SU-DHL-6 (cell line): ENCODE measurements at regions not wholly inside any gene's neighbourhood (a gene's known extent, or its start where the extent isn't known, plus 50 kb on each side); places are given as distances from the start of the nearest gene placed in this dataset.

Experiments used
- CTCF ChIP-seq: fragments of 200-600 bp; sonication (generic); IDR thresholded peaks from one replicate; pipeline ENCODE4 v1.5.1; 2017; ENCODE audit warnings: antibody characterized with exemption, mild to moderate bottlenecking, low read length, moderate library complexity; ENCODE audit not compliant: insufficient read depth, poor library complexity, severe bottlenecking
- EZH2phosphoT487 ChIP-seq: fragments of 200-600 bp; sonication (generic), shearing (Covaris generic); conservative IDR thresholded peaks from 2 replicates; pipeline ENCODE4 v1.6.1; 2018; ENCODE audit warnings: mild to moderate bottlenecking, antibody characterized with exemption, low read length, moderate library complexity, mixed read lengths

DNA sequence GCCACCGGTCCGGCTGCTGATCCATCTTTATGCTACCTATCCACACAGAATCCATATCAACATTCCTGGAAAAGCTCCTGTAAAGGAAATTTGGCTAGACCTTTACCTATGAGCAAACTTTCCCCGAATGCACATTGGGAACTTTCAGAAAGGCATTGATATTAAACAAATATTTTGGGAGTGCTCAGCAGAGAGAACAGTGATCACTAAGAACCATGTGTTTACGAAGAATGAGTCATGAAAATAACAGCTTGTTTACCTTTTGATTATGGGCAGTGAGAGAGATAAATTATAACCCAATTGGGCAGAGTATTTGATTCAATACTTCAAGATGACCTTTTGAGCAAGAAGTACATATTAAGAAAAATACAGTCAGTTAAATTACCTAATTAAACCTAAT is 189.7 kb upstream of the CDH2 start:
- no peak for TF ChIP-seq CTCF
- TF ChIP-seq EZH2phosphoT487: no peak
